HG03175 (cell line): ENCODE measurements at regions not wholly inside any gene's neighbourhood (a gene's known extent, or its start where the extent isn't known, plus 50 kb on each side); places are given as distances from the start of the nearest gene placed in this dataset.

Source experiments
- ATAC-seq: cut with Tn5 transposase; IDR thresholded peaks from one replicate; pipeline ENCODE4 v1.9.1; 2021; ENCODE audit warnings: mild to moderate bottlenecking, moderate library complexity; ENCODE audit not compliant: unreplicated experiment

GRCh38 chr18:27838225-27838624 lies 338.7 kb downstream of the CDH2 start:
- no peak for ATAC-seq

- no peak for ATAC-seq
These were observed 350.8 kb downstream of the CDH2 start for GRCh38 chr18:27826101-27826500.

GRCh38 chr18:27825689-27826088 lies 351.2 kb downstream of the CDH2 start:
- no peak for ATAC-seq

GRCh38 chr18:27824841-27825681 lies 351.9 kb downstream of the CDH2 start:
- ATAC-seq, result no peak

GRCh38 chr18:27824275-27824674 lies 352.7 kb downstream of the CDH2 start:
- ATAC-seq, result no peak

- no peak for ATAC-seq
These were observed 353.9 kb downstream of the CDH2 start for GRCh38 chr18:27823053-27823452.

- no peak for ATAC-seq
These were observed 368.2 kb downstream of the CDH2 start for GRCh38 chr18:27808683-27809082.

GRCh38 chr18:27803957-27804356 lies 373.0 kb downstream of the CDH2 start:
- no peak for ATAC-seq

GRCh38 chr18:27797484-27797883 lies 379.4 kb downstream of the CDH2 start:
- ATAC-seq, result no peak

GRCh38 chr18:27794181-27794926 lies 382.6 kb downstream of the CDH2 start:
- no peak for ATAC-seq

- ATAC-seq, result no peak
These were observed 383.7 kb downstream of the CDH2 start for GRCh38 chr18:27793013-27793785.

GRCh38 chr18:27789406-27789805 lies 387.5 kb downstream of the CDH2 start:
- no peak for ATAC-seq

- ATAC-seq, result no peak
These were observed 389.4 kb downstream of the CDH2 start for GRCh38 chr18:27787547-27787946.

- no peak for ATAC-seq
These were observed 391.0 kb downstream of the CDH2 start for GRCh38 chr18:27785815-27786471.

- no peak for ATAC-seq
These were observed 396.7 kb downstream of the CDH2 start for GRCh38 chr18:27780061-27780745.

- ATAC-seq, result no peak
These were observed 398.0 kb downstream of the CDH2 start for GRCh38 chr18:27778925-27779324.

- ATAC-seq, result no peak
These were observed 398.5 kb downstream of the CDH2 start for GRCh38 chr18:27778441-27778840.

GRCh38 chr18:27772081-27772480 lies 404.8 kb downstream of the CDH2 start:
- no peak for ATAC-seq

- ATAC-seq, result no peak
These were observed 405.4 kb downstream of the CDH2 start for GRCh38 chr18:27771571-27771970.

- ATAC-seq, result no peak
These were observed 407.8 kb downstream of the CDH2 start for GRCh38 chr18:27769152-27769551.
